SU-DHL-6 (cell line): ENCODE measurements at regions not wholly inside any gene's neighbourhood (a gene's known extent, or its start where the extent isn't known, plus 50 kb on each side); places are given as distances from the start of the nearest gene placed in this dataset.
"Not testable (repeated sequence)": the region's sequence is repeated elsewhere in the genome, so short reads cannot be mapped to it uniquely, and the experiment has no call there.

Experiments used
- H2AFZ ChIP-seq: fragments of 200-600 bp; sonication (generic); 2 replicates; pipeline ENCODE4 v1.6.1; 2014; ENCODE audit warnings: low read depth, mild to moderate bottlenecking, moderate library complexity, mixed read lengths, antibody characterized with exemption, low read length; ENCODE audit not compliant: severe bottlenecking
- H3F3A ChIP-seq: fragments of 200-600 bp; shearing (Covaris generic); 2 replicates; pipeline ENCODE4 v1.6.0; 2016; ENCODE audit warnings: antibody characterized with exemption, mild to moderate bottlenecking; ENCODE audit not compliant: insufficient read depth
- H3K27ac ChIP-seq: fragments of 200-600 bp; sonication (generic); 2 replicates; pipeline ENCODE4 v1.5.1; 2016; ENCODE audit warnings: low read depth, mild to moderate bottlenecking, low read length, moderate library complexity, mixed read lengths
- H3K27me3 ChIP-seq: fragments of 200-600 bp; sonication (generic), shearing (Covaris generic); 2 replicates; pipeline ENCODE4 v1.6.0; 2014; ENCODE audit warnings: mild to moderate bottlenecking, low read length
- H3K36me3 ChIP-seq: fragments of 200-600 bp; sonication (generic); 2 replicates; pipeline ENCODE4 v1.6.1; 2014; ENCODE audit warnings: mild to moderate bottlenecking, low read length, mixed read lengths
- H3K4me2 ChIP-seq: fragments of 300-600, 200-600 bp; shearing (Covaris generic), sonication (generic); 2 replicates; pipeline ENCODE4 v1.6.0; 2014; ENCODE audit warnings: low read length, low read depth, mild to moderate bottlenecking; ENCODE audit not compliant: poor library complexity, severe bottlenecking
- H3K4me3 ChIP-seq: fragments of 200-600 bp; sonication (generic); 2 replicates; pipeline ENCODE4 v1.5.1; 2014; ENCODE audit warnings: antibody characterized with exemption, low read length, mild to moderate bottlenecking, mixed read lengths; ENCODE audit not compliant: insufficient read depth, poor library complexity, severe bottlenecking
- H3K79me2 ChIP-seq: fragments of 200-600 bp; sonication (generic); 2 replicates; pipeline ENCODE4 v1.6.1; 2014; ENCODE audit warnings: mild to moderate bottlenecking, low read length, moderate library complexity; ENCODE audit not compliant: insufficient read depth
- H3K9ac ChIP-seq: fragments of 200-600 bp; sonication (generic); 2 replicates; pipeline ENCODE4 v1.7.0; 2014; ENCODE audit warnings: mild to moderate bottlenecking, low read length
- H3K9me2 ChIP-seq: fragments of 200-600 bp; sonication (generic); replicated peaks from 2 replicates; pipeline ENCODE4 v1.6.1; 2014; ENCODE audit warnings: low read length; ENCODE audit not compliant: insufficient read depth
- H3K9me3 ChIP-seq: fragments of 200-600 bp; sonication (generic); 2 replicates; pipeline ENCODE4 v1.6.1; 2014; ENCODE audit warnings: low read length, mixed read lengths; ENCODE audit not compliant: insufficient read depth
- H4K20me1 ChIP-seq: fragments of 200-600 bp; sonication (generic); 2 replicates; pipeline ENCODE4 v1.6.1; 2014; ENCODE audit warnings: low read depth, mild to moderate bottlenecking, antibody characterized with exemption, low read length, moderate library complexity, mixed read lengths
- EZH2phosphoT487 ChIP-seq: fragments of 200-600 bp; sonication (generic), shearing (Covaris generic); conservative IDR thresholded peaks from 2 replicates; pipeline ENCODE4 v1.6.1; 2018; ENCODE audit warnings: mild to moderate bottlenecking, antibody characterized with exemption, low read length, moderate library complexity, mixed read lengths
- TF ChIP-seq, protein P1 (sequence below): fragments of 200-600 bp; sonication (generic); IDR thresholded peaks from one replicate; pipeline ENCODE4 v1.5.1; 2017; ENCODE audit warnings: antibody characterized with exemption, mild to moderate bottlenecking, low read length, moderate library complexity; ENCODE audit not compliant: insufficient read depth, poor library complexity, severe bottlenecking

DNA sequence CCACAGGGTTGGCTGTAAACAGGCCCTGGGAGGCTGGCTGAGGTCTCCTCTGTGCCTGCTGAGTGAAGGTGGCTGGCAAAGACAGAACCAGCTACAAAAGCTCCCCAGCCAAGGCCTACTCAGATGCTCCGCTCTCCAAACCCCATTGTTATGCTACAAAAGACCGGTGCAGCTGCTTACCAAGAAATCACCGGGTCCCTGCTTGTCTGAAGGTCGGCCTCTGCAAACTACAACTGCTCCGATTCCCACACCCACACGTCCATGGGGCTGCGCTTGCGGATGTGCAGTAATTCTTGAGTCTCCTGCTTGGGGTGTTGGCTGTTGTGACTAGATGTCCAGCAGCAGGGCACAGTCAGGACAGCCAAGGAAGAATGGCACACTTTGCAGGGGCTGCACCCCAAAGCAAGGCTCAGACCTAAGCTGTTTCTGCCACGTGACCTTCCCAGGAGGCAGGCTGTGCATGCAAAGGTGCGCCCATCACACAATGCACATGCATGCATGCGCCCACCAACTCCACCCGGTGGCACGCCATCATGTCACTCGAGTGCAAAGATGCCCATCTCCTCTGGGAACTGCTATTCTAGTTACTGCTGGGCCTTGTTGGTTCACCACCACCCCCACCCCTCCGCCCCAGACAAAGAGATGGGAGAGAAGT lies 97.8 kb downstream of the OAT start:
- no peaks in the 10 kb centered on the region for H3K27me3 ChIP-seq
- no peaks in the 10 kb centered on the region for H4K20me1 ChIP-seq
- H3F3A ChIP-seq, result no peaks in the 10 kb centered on the region
- no peaks in the 10 kb centered on the region for H3K9me3 ChIP-seq
- no peaks in the 10 kb centered on the region for H3K79me2 ChIP-seq
- H3K9me2 ChIP-seq, result no peaks in the 10 kb centered on the region
- no peak overlapping the region for H3K4me2 ChIP-seq
- H3K27ac ChIP-seq, result no peak overlapping the region
- no peak overlapping the region for H3K9ac ChIP-seq
- H2AFZ ChIP-seq, result no peak overlapping the region
- TF ChIP-seq, protein P1, sequence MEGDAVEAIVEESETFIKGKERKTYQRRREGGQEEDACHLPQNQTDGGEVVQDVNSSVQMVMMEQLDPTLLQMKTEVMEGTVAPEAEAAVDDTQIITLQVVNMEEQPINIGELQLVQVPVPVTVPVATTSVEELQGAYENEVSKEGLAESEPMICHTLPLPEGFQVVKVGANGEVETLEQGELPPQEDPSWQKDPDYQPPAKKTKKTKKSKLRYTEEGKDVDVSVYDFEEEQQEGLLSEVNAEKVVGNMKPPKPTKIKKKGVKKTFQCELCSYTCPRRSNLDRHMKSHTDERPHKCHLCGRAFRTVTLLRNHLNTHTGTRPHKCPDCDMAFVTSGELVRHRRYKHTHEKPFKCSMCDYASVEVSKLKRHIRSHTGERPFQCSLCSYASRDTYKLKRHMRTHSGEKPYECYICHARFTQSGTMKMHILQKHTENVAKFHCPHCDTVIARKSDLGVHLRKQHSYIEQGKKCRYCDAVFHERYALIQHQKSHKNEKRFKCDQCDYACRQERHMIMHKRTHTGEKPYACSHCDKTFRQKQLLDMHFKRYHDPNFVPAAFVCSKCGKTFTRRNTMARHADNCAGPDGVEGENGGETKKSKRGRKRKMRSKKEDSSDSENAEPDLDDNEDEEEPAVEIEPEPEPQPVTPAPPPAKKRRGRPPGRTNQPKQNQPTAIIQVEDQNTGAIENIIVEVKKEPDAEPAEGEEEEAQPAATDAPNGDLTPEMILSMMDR, result no peak
- TF ChIP-seq EZH2phosphoT487, result no peak
- H3K4me3 ChIP-seq, result no peak overlapping the region
- no peaks in the 10 kb centered on the region for H3K36me3 ChIP-seq

DNA sequence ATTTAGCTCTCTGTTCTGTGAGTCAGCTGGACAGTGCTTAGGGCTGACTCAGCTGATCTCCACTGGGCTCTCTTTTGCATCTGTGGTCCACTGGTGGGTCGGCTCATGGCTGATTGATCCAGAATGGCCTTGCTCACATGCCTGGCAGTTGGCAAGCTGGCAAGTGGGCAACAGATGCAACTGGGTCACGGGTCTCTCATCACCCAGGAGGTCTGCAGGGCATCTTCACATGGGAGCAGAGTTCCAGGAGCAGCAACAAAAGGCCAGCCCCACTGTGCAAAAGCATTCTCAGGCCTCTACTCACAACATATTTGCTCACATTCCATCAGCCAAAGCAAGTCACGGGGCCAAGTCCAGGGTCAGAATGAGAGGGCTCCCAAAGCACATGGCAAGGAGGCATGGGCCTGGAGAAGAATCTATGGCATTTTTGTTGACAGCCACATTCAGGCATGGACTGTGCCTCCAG lies 98.8 kb downstream of the OAT start:
- Histone ChIP-seq H3F3A (no peaks in the 10 kb centered on the region), H3K4me3 (no peak overlapping the region), H3K4me2 (no peak overlapping the region), H4K20me1 (no peaks in the 10 kb centered on the region), H3K79me2 (no peaks in the 10 kb centered on the region), H3K36me3 (no peaks in the 10 kb centered on the region), H3K9me3 (no peaks in the 10 kb centered on the region), H3K9ac (no peak overlapping the region), H3K9me2 (no peaks in the 10 kb centered on the region), H3K27me3 (no peaks in the 10 kb centered on the region), H2AFZ (no peak overlapping the region), H3K27ac (no peak overlapping the region)
- TF ChIP-seq EZH2phosphoT487, result no peak
- TF ChIP-seq, protein P1, result no peak

DNA sequence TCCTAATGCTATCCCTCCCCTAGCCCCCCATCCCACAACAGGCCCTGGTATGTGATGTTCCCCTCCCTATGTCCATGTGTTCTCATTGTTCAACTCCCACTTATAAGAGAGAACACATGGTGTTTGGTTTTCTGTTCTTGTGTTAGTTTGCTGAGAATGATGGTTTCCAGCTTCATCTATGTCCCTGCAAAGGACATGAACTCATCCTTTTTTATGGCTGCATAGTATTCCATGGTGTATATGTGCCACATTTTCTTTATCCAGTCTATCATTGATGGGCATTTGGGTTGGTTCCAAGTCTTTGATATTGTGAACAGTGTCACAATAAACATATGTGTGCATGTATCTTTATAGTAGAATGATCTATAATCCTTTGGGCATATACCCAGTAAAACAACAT lies 99.2 kb downstream of the OAT start:
- H3K9me3 ChIP-seq, H3K9ac ChIP-seq, H3F3A ChIP-seq, H3K4me2 ChIP-seq, H3K4me3 ChIP-seq, H3K79me2 ChIP-seq, H3K27me3 ChIP-seq, H3K27ac ChIP-seq, H3K9me2 ChIP-seq, H3K36me3 ChIP-seq, H4K20me1 ChIP-seq, H2AFZ ChIP-seq: not testable (repeated sequence)

DNA sequence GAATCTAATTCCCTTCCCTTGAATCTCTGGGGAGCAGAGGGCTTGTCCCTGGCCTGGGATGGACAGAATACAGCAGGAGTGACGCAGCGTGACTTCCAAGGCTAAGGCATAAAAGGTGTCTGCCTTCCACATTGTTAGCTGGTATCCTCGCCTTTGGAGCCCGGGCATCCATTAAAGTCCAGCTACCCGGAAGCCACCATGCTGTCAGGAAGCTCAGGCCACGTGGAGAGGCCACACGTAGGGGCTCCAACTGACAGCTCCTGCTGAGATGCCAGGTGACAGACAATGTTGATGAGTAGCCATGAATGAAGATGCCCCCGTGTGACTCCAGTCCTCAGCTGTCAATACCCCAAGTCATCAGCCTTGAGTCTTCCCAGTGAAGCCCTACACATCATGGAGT lies 99.9 kb downstream of the OAT start:
- H3K27me3 ChIP-seq, result no peaks in the 10 kb centered on the region
- no peak overlapping the region for H3K9ac ChIP-seq
- no peaks in the 10 kb centered on the region for H3K36me3 ChIP-seq
- H3K9me2 ChIP-seq, result no peaks in the 10 kb centered on the region
- no peak overlapping the region for H3K4me3 ChIP-seq
- no peak overlapping the region for H3K27ac ChIP-seq
- H3K4me2 ChIP-seq, result no peak overlapping the region
- H4K20me1 ChIP-seq, result no peaks in the 10 kb centered on the region
- H3K9me3 ChIP-seq, result no peaks in the 10 kb centered on the region
- no peak overlapping the region for H2AFZ ChIP-seq
- no peak for TF ChIP-seq EZH2phosphoT487
- TF ChIP-seq, protein P1, result no peak
- H3K79me2 ChIP-seq, result no peaks in the 10 kb centered on the region
- no peaks in the 10 kb centered on the region for H3F3A ChIP-seq
